GM20000 (cell line): ENCODE measurements at regions not wholly inside any gene's neighbourhood (a gene's known extent, or its start where the extent isn't known, plus 50 kb on each side); places are given as distances from the start of the nearest gene placed in this dataset.
"Not testable (repeated sequence)": the region's sequence is repeated elsewhere in the genome, so short reads cannot be mapped to it uniquely, and the experiment has no call there.

Experiments
- DNase-seq: peaks from one replicate; pipeline ENCODE4 v3.0.0; 2012; ENCODE audit warnings: low spot score
- TF ChIP-seq, protein P1 (sequence below): IDR thresholded peaks from 2 replicates; pipeline ENCODE4 v1.5.1; 2012; ENCODE audit warnings: mild to moderate bottlenecking, control low read depth; ENCODE audit errors: extremely low read depth, missing control alignments

DNA sequence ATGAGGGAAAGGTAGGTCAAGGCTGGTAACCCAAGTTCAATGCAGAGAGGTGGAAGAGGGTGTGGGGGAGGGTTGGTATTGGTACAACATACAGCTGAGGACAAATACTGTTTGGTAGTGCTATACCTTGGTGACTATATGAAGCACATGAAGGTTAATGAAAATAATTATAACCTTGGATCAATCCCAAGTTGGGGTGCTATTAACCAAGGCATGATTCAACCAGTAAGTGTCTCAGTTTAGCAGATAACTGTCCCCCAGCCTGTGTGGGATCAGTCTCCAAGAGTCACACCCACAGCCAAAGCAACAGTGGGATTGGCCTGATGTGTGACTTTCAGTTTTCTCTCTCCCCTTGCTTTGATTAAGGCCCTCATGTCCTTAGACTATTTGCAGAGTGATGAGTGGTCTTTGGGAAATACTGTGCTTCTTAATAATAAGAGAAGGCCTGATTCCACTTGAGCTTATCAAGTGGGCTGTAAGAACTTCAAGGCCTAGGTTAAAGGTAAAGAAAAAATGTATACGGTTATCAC lies 80.8 kb downstream of the EOMES start:
- DNase-seq, result no peak
- TF ChIP-seq, protein P1, sequence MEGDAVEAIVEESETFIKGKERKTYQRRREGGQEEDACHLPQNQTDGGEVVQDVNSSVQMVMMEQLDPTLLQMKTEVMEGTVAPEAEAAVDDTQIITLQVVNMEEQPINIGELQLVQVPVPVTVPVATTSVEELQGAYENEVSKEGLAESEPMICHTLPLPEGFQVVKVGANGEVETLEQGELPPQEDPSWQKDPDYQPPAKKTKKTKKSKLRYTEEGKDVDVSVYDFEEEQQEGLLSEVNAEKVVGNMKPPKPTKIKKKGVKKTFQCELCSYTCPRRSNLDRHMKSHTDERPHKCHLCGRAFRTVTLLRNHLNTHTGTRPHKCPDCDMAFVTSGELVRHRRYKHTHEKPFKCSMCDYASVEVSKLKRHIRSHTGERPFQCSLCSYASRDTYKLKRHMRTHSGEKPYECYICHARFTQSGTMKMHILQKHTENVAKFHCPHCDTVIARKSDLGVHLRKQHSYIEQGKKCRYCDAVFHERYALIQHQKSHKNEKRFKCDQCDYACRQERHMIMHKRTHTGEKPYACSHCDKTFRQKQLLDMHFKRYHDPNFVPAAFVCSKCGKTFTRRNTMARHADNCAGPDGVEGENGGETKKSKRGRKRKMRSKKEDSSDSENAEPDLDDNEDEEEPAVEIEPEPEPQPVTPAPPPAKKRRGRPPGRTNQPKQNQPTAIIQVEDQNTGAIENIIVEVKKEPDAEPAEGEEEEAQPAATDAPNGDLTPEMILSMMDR, result no peak

DNA sequence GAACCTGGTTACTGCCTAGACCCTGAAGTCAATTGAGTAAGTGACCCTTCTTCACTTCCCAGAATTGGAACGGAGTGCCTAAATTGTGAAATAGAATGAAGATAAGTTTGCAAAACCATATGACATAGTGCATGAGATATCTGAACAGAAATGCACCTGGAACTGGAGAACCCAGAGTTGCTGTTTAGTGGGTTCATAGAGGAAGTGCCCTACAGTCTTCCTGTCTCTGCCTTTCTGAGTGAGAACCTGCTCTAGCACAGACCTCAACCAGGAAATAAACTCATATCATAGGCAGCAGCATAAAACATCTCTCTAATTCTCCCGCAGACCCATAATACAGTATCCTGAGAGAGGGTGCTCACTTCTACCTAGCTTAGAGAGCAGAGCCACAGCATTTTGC lies 82.9 kb downstream of the EOMES start:
- TF ChIP-seq, protein P1, result no peak
- DNase-seq, result no peak

DNA sequence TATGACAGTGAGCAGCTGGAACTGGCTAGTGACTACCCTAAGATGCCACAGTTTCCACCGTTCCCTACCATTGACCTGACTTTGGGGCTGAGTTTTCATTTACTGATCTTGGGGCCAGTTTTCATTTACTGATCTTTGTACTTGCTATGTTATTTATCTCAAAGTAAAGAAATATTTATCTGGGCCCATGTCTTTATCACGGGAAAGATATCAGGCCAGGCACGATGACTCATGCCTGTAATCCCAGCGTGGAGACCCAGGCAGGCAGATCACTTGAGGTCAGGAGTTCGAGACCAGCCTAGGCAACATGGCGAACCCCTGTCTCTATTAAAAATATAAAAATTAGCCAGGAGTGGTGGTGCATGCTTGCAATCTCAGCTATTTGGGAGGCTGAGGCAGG lies 83.5 kb downstream of the EOMES start:
- DNase-seq, result no peak
- TF ChIP-seq, protein P1, result no peak

DNA sequence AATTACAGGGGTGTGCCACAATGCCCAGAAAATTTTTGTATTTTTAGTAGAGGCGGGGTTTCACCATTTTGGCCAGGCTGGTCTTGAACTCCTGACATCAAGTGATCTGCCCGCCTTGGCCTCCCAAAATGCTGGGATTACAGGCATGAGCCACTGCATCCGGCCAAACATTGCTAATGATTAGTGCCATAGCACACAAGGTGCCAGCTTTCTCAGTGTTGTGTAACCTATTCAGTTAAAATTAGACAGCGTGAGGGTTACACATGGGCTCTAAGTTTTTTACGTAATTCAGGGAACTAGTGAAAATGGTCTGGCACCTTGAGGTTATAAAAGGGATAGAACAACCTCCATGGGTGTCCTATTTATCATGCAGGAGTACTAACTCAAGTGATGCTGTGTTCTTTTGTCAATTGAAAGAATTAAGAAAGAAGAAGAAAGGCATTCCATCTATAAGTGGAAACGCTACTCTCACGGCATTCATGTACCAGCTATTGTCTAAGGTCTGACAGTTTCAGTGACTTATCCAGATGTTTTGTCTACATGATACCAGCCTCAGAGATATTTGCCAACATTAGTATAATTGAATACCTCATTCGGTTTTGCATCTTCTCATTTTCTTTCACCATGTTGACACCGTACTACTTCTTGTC lies 84.7 kb downstream of the EOMES start:
- DNase-seq, result no peak

DNA sequence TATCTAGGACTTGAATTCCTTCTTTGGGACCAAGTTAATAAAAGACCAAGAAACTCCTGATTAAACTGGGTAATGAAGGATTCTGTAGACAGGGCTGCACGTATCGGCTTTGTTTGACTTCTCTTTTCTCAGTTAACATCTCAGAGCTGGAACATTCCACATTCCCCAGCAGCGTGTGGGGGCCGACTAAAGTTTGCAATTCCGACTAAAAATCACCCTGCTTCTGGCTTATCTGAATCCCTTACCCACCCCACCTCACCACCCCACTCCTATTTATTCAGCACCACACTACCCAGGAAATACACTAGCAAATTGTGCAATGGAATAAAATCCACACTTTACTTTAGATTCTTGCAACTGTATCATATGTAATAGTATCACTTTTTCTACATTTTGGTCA lies 87.1 kb downstream of the EOMES start:
- not testable (repeated sequence) for DNase-seq

More for the DNA sequence above, 84.7 kb downstream of the EOMES start:
- TF ChIP-seq, protein P1, result no peak

DNA sequence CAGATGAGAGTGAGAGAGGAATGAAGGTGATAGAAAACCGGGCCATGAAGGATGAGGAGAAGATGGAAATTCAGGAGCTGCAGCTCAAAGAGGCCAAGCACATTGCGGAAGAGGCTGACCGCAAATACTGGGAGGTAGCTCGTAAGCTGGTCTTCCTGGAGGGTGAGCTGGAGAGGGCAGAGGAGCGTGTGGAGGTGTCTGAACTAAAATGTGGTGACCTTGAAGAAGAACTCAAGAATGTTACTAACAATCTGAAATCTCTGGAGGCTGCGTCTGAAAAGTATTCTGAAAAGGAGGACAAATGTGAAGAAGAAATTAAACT lies 88.9 kb downstream of the EOMES start:
- DNase-seq, result no peak
- TF ChIP-seq, protein P1, result no peak

DNA sequence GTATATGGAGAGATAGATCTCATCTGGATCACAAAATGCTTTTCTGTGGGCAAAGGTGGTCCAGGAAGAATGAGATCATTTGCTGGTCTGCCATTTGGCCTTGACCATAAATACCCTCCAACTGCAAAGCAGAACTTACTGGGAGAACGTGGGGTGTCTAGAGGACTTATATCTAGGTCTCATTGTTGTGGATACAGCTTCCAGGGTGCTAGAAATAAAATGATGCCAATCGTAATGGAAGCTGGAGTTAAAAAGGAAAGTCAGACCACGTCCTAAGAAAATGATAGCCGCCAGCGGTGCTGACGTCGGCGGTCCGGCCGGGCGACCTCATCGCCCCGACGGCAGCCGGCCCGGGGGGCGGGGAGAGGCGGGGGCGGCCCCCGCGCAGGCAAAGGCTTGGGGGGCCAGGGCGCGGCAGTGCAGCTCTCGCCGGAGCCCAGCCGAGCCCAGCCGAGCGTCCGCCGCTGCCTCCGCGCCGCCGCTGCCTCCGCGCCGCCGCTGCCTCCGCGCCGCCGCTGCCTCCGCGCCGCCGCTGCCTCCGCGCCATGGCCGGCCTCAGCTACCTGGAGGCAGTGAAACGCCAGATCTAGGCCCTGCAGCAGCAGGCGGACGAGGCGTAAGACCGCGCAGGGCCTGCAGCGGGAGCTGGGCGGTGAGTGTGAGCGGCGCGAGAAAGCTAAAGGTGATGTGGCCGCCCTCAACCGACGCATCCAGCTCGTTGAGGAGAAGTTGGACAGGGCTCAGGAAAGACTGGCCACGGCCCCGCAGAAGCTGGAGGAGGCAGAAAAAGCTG lies 89.5 kb downstream of the EOMES start:
- DNase-seq, result peak; percentile 68
- TF ChIP-seq, protein P1, result no peak
